Transverse colon (tissue), 4 donors: ENCODE measurements at regions not wholly inside any gene's neighbourhood (a gene's known extent, or its start where the extent isn't known, plus 50 kb on each side); places are given as distances from the start of the nearest gene placed in this dataset.

Experiments used
- DNase-seq: peaks from one replicate; pipeline ENCODE4 v3.0.0-alpha.2; 2019
- H3K27ac ChIP-seq, 4 donors: fragments of 200-600 bp; sonication (generic); 2 replicates each; pipeline ENCODE4 v1.5.1; 2016 to 2018; ENCODE audit warnings: inconsistent platforms in 4 of 4
- H3K27me3 ChIP-seq: fragments of 200-600 bp; sonication (generic); 2 replicates; pipeline ENCODE4 v1.5.1; 2017; ENCODE audit warnings: inconsistent platforms
- H3K36me3 ChIP-seq, 4 donors: fragments of 200-600 bp; sonication (generic); 2 replicates each; pipeline ENCODE4 v1.5.1; 2017 to 2019; ENCODE audit warnings: inconsistent platforms in 4 of 4
- H3K4me1 ChIP-seq, 4 donors: fragments of 200-600 bp; sonication (generic); 2 replicates each; pipeline ENCODE4 v1.5.1; 2017 to 2020; ENCODE audit warnings: inconsistent platforms in 4 of 4
- H3K4me3 ChIP-seq, 4 donors: fragments of 200-600 bp; sonication (generic); 1 replicate in 1 of 4; 2 replicates in 3 of 4; pipeline versions ENCODE4 v1.5.1 to v1.6.1; 2017 to 2019; ENCODE audit warnings: inconsistent platforms in 4 of 4
- H3K9me3 ChIP-seq, 2 donors: fragments of 200-600 bp; sonication (generic); 2 replicates each; pipeline ENCODE4 v1.5.1; 2017 to 2019; ENCODE audit warnings: inconsistent platforms in 2 of 2
- EP300 ChIP-seq: sonication (generic); formaldehyde crosslinking; IDR thresholded peaks from one replicate; pipeline ENCODE4 v1.6.1; 2017; ENCODE audit warnings: antibody characterized with exemption, low read depth
- POLR2A ChIP-seq: fragments of 450-650 bp; IDR thresholded peaks from one replicate; pipeline ENCODE4 v1.6.1; 2016; ENCODE audit warnings: antibody characterized with exemption, mild to moderate bottlenecking, moderate library complexity
- POLR2AphosphoS5 ChIP-seq, 3 donors: sonication (generic); formaldehyde crosslinking; IDR thresholded peaks; one replicate each; pipeline ENCODE4 v1.6.1; 2016; ENCODE audit warnings: antibody characterized with exemption in 3 of 3
- WGBS, 2 donors: methylation state at CpG; one replicate each; pipeline ENCODE4 v1.1.5; 2018; ENCODE audit warnings: low coverage in 1 of 2; 5-methylcytosine and 5-hydroxymethylcytosine counted together
- in situ Hi-C, 4 donors: fragments of 200-750 bp; cut with MboI; loops; one replicate each; pipeline versions ENCODE4 v1.15.0 to v1.15.1; 2017; ENCODE audit warnings: low sequenced_read_pairs in 3 of 4, low pct_ligation_motif_present in 1 of 4, low pct_unique_long_range_greater_than_20kb in 1 of 4
- intact Hi-C: fragments of 100-400 bp; cut with DNase I; formaldehyde crosslinking; loops from one replicate; pipeline ENCODE4 v1.15.1; 2023; ENCODE audit warnings: low total_unique reads
- TF ChIP-seq, protein P1 (sequence below), 5 experiments: fragments of 200-600 bp in 3 of 5; fragments of 450-650 bp in 2 of 5; sonication (generic) in 3 of 5; IDR thresholded peaks; 1 replicate in 2 of 5; 2 replicates in 3 of 5; pipeline ENCODE4 v1.5.1; 2016 to 2017; ENCODE audit warnings: antibody characterized with exemption in 5 of 5, inconsistent platforms in 3 of 5, mild to moderate bottlenecking in 2 of 5, moderate library complexity in 1 of 5

DNA sequence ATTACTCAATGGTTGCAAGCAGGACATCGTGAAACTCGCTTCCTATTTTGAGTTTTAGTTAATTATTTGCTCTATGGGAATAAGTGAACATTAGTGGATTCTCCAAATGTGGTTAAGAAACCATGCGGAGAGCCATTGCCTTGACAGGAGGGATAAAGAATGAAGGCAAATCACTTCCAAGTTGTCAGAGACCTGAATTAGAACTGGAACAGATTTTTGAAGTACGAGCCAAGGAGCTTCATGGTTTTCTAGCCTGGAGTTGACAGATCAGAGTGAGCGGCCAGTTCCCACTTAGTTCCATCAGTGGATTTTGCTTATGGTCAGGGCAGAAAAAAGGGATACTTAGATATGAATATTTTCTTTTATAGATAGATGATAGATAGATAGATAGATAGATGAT, 171.4 kb upstream of the CDH10 start:
- Histone ChIP-seq H3K4me3 (no peak overlapping the region), H3K27ac (no peak overlapping the region), H3K27me3 (no peaks in the 10 kb centered on the region), H3K9me3 (peaks cover 0 to 7% of the 10 kb centered on the region in 2 donors), H3K4me1 (no peaks in the 10 kb centered on the region), H3K36me3 (no peaks in the 10 kb centered on the region)
- in situ Hi-C loops = no loop called here
- TF ChIP-seq EP300 (no peak), POLR2A (no peak), POLR2AphosphoS5 (IDR thresholded peaks at IDR 0.05) (no peak)
- TF ChIP-seq, protein P1, sequence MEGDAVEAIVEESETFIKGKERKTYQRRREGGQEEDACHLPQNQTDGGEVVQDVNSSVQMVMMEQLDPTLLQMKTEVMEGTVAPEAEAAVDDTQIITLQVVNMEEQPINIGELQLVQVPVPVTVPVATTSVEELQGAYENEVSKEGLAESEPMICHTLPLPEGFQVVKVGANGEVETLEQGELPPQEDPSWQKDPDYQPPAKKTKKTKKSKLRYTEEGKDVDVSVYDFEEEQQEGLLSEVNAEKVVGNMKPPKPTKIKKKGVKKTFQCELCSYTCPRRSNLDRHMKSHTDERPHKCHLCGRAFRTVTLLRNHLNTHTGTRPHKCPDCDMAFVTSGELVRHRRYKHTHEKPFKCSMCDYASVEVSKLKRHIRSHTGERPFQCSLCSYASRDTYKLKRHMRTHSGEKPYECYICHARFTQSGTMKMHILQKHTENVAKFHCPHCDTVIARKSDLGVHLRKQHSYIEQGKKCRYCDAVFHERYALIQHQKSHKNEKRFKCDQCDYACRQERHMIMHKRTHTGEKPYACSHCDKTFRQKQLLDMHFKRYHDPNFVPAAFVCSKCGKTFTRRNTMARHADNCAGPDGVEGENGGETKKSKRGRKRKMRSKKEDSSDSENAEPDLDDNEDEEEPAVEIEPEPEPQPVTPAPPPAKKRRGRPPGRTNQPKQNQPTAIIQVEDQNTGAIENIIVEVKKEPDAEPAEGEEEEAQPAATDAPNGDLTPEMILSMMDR (IDR thresholded peaks at IDR 0.05) = no peak
- DNase-seq = no peak
- intact Hi-C loops = no loop called here
- 58 to 65% methylated on average over 4 to 5 of the region's 5 CpGs for WGBS, 2 donors

DNA sequence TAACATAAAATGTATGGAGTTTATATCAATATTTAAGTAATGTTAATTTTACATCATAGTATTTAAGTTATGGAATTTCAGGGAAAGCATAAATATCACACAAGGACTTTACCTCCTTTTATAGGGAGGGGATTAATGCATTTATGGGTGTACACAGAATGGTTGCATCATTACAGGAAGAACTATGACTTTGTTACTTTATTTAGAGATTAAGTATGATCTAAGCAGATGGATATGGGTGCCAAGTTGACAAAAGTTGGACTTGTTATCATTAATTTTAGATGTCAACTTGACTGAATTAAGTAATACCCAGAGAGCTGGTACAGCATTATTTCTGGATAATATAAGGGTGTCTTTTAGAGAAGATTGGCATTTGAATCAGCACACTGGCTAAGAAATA, 160.5 kb upstream of the CDH10 start:
- Histone ChIP-seq H3K4me1 (no peaks in the 10 kb centered on the region), H3K27ac (no peak overlapping the region), H3K4me3 (no peak overlapping the region), H3K36me3 (no peaks in the 10 kb centered on the region), H3K27me3 (no peaks in the 10 kb centered on the region), H3K9me3 (no peaks in the 10 kb centered on the region)
- TF ChIP-seq EP300 = no peak
- TF ChIP-seq POLR2AphosphoS5 (IDR thresholded peaks at IDR 0.05) = no peak
- TF ChIP-seq, protein P1 (IDR thresholded peaks at IDR 0.05) = no peak
- TF ChIP-seq POLR2A = no peak
- DNase-seq = no peak
- in situ Hi-C loops (no loop called here), intact Hi-C loops (no loop called here)

DNA sequence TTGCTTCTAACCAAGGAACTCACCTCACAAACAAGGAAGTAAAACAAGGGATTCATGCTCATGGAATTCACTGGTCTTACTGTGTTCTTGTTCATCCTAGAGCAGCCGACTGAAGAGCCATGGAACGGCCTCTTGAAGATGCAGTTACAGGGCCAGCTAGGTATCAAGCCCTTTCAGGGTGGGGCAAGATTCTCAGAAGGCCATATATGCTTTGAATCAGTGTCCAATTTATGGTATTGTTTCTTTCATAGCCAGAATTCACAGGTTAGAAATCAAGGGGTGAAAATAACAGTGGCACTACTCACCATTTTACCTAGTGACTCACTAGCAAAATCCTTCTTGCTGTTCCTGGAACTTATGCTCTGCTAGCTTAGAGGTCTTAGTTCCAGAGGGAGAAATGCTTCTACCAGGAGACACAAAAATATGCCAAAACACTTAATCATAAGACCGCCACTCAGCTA, 159.5 kb upstream of the CDH10 start:
- intact Hi-C loops = no loop called here
- Histone ChIP-seq H3K27me3 (no peaks in the 10 kb centered on the region), H3K4me1 (no peaks in the 10 kb centered on the region), H3K27ac (no peak overlapping the region), H3K4me3 (no peak overlapping the region), H3K9me3 (no peaks in the 10 kb centered on the region), H3K36me3 (no peaks in the 10 kb centered on the region)
- in situ Hi-C loops = no loop called here
- TF ChIP-seq POLR2A (no peak), POLR2AphosphoS5 (IDR thresholded peaks at IDR 0.05) (no peak), EP300 (no peak)
- TF ChIP-seq, protein P1 (IDR thresholded peaks at IDR 0.05) = no peak
- WGBS, 2 donors = 86 to 100% methylated on average over 3 of the region's 3 CpGs
- DNase-seq = no peak

DNA sequence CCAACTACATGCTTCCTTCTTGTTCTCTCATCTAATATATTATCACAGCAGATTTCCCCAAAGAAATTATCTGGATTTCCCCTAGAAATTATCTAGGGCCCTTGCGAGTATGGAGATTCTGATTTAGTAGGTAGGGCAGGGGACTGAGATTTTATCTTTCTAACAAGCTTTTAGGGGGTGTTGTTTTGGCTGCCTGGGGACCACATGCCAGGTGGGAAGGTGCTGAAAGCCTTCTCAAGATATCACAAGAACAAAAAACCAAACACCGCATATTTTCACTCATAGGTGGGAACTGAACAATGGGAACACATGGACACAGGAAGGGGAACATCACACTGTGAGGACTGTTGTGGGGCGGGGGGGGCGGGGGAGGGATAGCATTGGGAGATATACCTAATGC, 146.5 kb upstream of the CDH10 start:
- intact Hi-C loops (no loop called here), in situ Hi-C loops (no loop called here)
- Histone ChIP-seq H3K27ac (no peak overlapping the region), H3K36me3 (no peaks in the 10 kb centered on the region), H3K9me3 (peaks cover 0 to 3% of the 10 kb centered on the region in 2 donors), H3K27me3 (no peaks in the 10 kb centered on the region), H3K4me3 (no peak overlapping the region), H3K4me1 (no peaks in the 10 kb centered on the region)
- TF ChIP-seq, protein P1 (IDR thresholded peaks at IDR 0.05) = no peak
- TF ChIP-seq POLR2A = no peak
- no peak for TF ChIP-seq EP300
- no peak for TF ChIP-seq POLR2AphosphoS5 (IDR thresholded peaks at IDR 0.05)
- DNase-seq = no peak
- 82% methylated on average over 4 of the region's 4 CpGs; no CpG with 5 or more reads in 1 of the 2 donors for WGBS, 2 donors
